HG02623 (cell line): ENCODE measurements at regions not wholly inside any gene's neighbourhood (a gene's known extent, or its start where the extent isn't known, plus 50 kb on each side); places are given as distances from the start of the nearest gene placed in this dataset.

Source experiments
- ATAC-seq: cut with Tn5 transposase; IDR thresholded peaks from one replicate; pipeline ENCODE4 v1.9.1; 2021; ENCODE audit warnings: moderate library complexity; ENCODE audit not compliant: unreplicated experiment

DNA sequence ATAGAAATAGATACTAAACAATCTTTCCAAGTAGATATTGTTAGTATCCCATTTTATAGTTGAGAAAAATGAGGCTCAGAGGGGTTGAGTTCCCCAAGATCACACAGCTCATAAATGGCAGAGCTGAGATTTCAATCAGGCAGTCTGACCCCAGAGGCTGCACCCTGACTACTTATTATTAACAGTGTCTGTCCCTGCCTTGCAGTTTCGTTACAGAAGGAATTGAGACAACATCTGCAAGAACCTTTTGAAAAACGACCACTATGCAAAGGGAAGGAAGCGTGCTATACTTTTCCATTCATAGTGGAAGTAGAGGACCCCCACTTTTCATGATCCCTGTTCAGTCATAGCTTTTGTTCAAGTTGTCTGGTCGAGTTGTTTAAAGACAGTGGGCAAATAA lies 53.2 kb upstream of the SEC11C start:
- ATAC-seq = no peak

DNA sequence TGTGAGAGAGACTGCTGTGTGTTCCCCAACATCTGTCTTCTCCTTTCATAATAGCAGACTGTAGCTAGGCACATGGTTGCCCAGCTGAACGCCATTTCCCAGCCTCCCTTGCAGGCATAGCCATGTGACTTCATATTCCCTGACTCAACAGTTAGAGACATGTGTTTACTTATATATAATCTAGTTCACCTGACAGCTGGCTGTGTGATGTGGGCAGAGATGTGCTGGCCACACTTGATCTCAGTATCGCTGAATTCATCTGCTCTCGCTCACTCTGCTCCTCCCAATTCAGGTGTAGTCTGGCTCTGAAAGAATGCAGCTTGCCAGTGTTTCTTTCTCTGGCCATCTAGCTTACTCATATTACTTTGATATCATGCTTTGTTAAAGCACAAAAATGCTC lies 52.3 kb upstream of the SEC11C start:
- ATAC-seq = no peak
